ENCODE measurements at regions not wholly inside any gene's neighbourhood (a gene's known extent, or its start where the extent isn't known, plus 50 kb on each side); places are given as distances from the start of the nearest gene placed in this dataset.
A peak's percentile ranks its signal among the peaks of the same experiment; 100 is the strongest.

DNA sequence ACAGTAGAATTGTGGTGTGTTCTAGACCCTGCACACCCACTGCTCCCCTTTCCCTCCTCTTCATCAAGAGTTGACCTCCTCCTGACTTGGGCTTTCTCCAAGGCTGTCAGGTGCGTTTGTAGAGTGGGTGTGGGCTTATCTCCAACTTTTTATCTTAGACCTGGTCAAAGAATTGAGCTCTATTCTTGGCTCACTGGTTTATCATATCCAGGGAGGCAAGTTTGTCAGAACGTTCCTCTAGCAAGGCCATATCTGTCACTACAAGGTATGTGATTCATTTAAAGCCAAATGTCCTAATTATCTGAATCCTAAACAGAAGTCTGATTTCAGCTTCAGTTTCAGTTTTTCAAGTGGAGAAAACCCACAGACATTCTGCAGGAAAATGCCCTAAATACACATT is 117.1 kb upstream of the MGAT5 start:
- Histone ChIP-seq H4K20me1 (ENCODE audit: insufficient read depth) (no peaks in the 10 kb centered on the region), H3K27ac (ENCODE audit: low read depth in 2 of 2, low read length in 1 of 2) (peak overlapping the region; percentile 73 to 79), H3K27me3 (ENCODE audit: insufficient read depth) (no peaks in the 10 kb centered on the region), H3K4me3 (ENCODE audit: low read depth in 2 of 2, low read length in 1 of 2) (peak overlapping the region in 1 of 2 experiments; percentile 9; a peak in 2 of 4 replicates), H3K9me3 (no peaks in the 10 kb centered on the region), H3K4me1 (ENCODE audit: control insufficient read depth in 1 of 2, insufficient read depth in 2 of 2, low read depth in 1 of 2, low read length in 1 of 2) (peaks cover 19 to 37% of the 10 kb centered on the region in 2 experiments; a peak in 3 of 4 replicates), H3K79me2 (ENCODE audit: insufficient read depth) (peaks cover 27% of the 10 kb centered on the region; the same call in 1 of the 2 replicates), H3K36me3 (replicated peaks in 1 of 2; ENCODE audit: control insufficient read depth in 1 of 2, insufficient read depth in 2 of 2, low read length in 1 of 2) (no peaks in the 10 kb centered on the region), H3F3A (replicated peaks; ENCODE audit: insufficient read depth) (peaks cover 16% of the 10 kb centered on the region), H2AFZ (ENCODE audit: low read depth) (peak overlapping the region; percentile 60; the same call in 1 of the 2 replicates), H3K4me2 (peak overlapping the region; percentile 68), H3K9me2 (no peaks in the 10 kb centered on the region), H3K9ac (peak overlapping the region; percentile 18; the same call in 1 of the 2 replicates)
- ChIA-PET POLR2A (no interaction called here), CTCF (interaction anchor here (0.7 to 4.5 kb wide), 5 partner anchors 9 to 109 kb away, joined by 3 to 15 read pairs (median 3); no protein-coding TSS in a partner anchor)
- TF ChIP-seq FOXM1 (IDR thresholded peaks at IDR 0.05; ENCODE audit: low read depth) (no peak), NFIC (IDR thresholded peaks at IDR 0.05; ENCODE audit: borderline replicate concordance) (no peak), TAF1 (IDR thresholded peaks at IDR 0.05; ENCODE audit: borderline replicate concordance, low read depth, low read length) (no peak), RFX5 (IDR thresholded peaks at IDR 0.05; ENCODE audit: low read length) (no peak), GABPA (IDR thresholded peaks at IDR 0.05; ENCODE audit: low read depth) (no peak), CHD2 (IDR thresholded peaks at IDR 0.05; ENCODE audit: low read length, partially characterized antibody) (no peak), TCF12 (IDR thresholded peaks at IDR 0.05) (no peak), EZH2phosphoT487 (IDR thresholded peaks at IDR 0.05; ENCODE audit: borderline replicate concordance, low read depth) (no peak), FOSL2 (IDR thresholded peaks at IDR 0.05; ENCODE audit: borderline replicate concordance, low read depth) (no peak), MEF2A (IDR thresholded peaks at IDR 0.05; ENCODE audit: borderline replicate concordance, low read depth) (no peak)
- TF ChIP-seq, protein P1, sequence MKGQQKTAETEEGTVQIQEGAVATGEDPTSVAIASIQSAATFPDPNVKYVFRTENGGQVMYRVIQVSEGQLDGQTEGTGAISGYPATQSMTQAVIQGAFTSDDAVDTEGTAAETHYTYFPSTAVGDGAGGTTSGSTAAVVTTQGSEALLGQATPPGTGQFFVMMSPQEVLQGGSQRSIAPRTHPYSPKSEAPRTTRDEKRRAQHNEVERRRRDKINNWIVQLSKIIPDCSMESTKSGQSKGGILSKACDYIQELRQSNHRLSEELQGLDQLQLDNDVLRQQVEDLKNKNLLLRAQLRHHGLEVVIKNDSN (IDR thresholded peaks at IDR 0.05; ENCODE audit: borderline replicate concordance, low read depth), result no peak
- WGBS (ENCODE audit: low lambda C conversion rate), result 55% methylated on average over 2 of the region's 2 CpGs
- no peak for DNase-seq

DNA sequence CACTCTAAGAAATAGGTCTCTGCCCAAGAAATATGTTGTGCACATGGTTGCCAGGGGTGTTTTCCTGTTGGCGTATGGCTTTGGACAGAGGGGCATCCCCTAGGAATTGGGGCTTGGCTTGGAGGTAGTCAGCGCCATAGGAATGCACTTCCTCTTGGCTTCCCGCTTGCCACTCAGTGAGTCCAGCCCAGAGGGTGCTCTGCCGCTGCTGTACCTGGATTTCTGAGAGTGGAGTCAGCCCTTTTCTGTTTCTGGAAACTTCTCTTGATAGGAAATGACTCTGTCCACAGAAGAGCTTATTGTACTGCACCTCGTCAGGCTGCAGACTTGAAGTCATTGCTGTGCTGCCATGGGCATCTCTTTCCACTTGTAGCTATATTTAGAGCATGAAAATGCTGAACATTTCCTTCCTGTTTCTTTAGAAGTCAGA is 116.7 kb upstream of the MGAT5 start:
- peaks cover 16% of the 10 kb centered on the region for H3F3A ChIP-seq (replicated peaks; ENCODE audit: insufficient read depth)
- 13% methylated on average over 4 of the region's 5 CpGs for WGBS (ENCODE audit: low lambda C conversion rate)
- no peak for DNase-seq
- no peaks in the 10 kb centered on the region for H3K9me3 ChIP-seq
- ChIA-PET POLR2A (no interaction called here), CTCF (interaction anchor here (0.7 to 4.5 kb wide), 5 partner anchors 9 to 108 kb away, joined by 3 to 15 read pairs (median 3); no protein-coding TSS in a partner anchor)
- peak overlapping the region; percentile 18; the same call in 1 of the 2 replicates for H3K9ac ChIP-seq
- H3K27me3 ChIP-seq (ENCODE audit: insufficient read depth), result no peaks in the 10 kb centered on the region
- peak overlapping the region in 1 of 2 experiments; percentile 9; a peak in 2 of 4 replicates for H3K4me3 ChIP-seq (ENCODE audit: low read depth in 2 of 2, low read length in 1 of 2)
- no peaks in the 10 kb centered on the region for H3K9me2 ChIP-seq
- H2AFZ ChIP-seq (ENCODE audit: low read depth), result peak overlapping the region; percentile 60; the same call in 1 of the 2 replicates
- H3K4me2 ChIP-seq, result peak overlapping the region; percentile 68
- H3K27ac ChIP-seq (ENCODE audit: low read depth in 2 of 2, low read length in 1 of 2), result peak overlapping the region; percentile 73 to 79
- peaks cover 27% of the 10 kb centered on the region; the same call in 1 of the 2 replicates for H3K79me2 ChIP-seq (ENCODE audit: insufficient read depth)
- TF ChIP-seq, protein P2, sequence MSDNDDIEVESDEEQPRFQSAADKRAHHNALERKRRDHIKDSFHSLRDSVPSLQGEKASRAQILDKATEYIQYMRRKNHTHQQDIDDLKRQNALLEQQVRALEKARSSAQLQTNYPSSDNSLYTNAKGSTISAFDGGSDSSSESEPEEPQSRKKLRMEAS (IDR thresholded peaks at IDR 0.05; ENCODE audit: low read depth), result peak; percentile 86
- TF ChIP-seq, protein P3, sequence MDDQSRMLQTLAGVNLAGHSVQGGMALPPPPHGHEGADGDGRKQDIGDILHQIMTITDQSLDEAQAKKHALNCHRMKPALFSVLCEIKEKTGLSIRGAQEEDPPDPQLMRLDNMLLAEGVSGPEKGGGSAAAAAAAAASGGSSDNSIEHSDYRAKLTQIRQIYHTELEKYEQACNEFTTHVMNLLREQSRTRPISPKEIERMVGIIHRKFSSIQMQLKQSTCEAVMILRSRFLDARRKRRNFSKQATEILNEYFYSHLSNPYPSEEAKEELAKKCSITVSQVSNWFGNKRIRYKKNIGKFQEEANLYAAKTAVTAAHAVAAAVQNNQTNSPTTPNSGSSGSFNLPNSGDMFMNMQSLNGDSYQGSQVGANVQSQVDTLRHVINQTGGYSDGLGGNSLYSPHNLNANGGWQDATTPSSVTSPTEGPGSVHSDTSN (IDR thresholded peaks at IDR 0.05), result peak; percentile 22; the same call in 1 of the 2 replicates
- TF ChIP-seq TEAD4 (IDR thresholded peaks at IDR 0.05; ENCODE audit: borderline replicate concordance, insufficient read depth) (0 out of 2 replicates have a peak, but pooled peaks have one; percentile 49), JUND (IDR thresholded peaks at IDR 0.05) (peak; percentile 3; the same call in 1 of the 2 replicates), FOXM1 (IDR thresholded peaks at IDR 0.05; ENCODE audit: low read depth) (no peak), CHD2 (IDR thresholded peaks at IDR 0.05; ENCODE audit: low read length, partially characterized antibody) (no peak), FOSL2 (IDR thresholded peaks at IDR 0.05; ENCODE audit: borderline replicate concordance, low read depth) (peak; percentile 27; the same call in 1 of the 2 replicates), EP300 (IDR thresholded peaks at IDR 0.05; ENCODE audit: borderline replicate concordance in 1 of 2, low read depth in 1 of 2, low read length in 1 of 2) (peak in 1 of 2 experiments; percentile 34; a peak in 1 of 4 replicates), NFIC (IDR thresholded peaks at IDR 0.05; ENCODE audit: borderline replicate concordance) (peak; percentile 63; the same call in 1 of the 2 replicates), TCF12 (IDR thresholded peaks at IDR 0.05) (peak; percentile 84), ELF1 (IDR thresholded peaks at IDR 0.05) (peak; percentile 33)
- TF ChIP-seq, protein P4, sequence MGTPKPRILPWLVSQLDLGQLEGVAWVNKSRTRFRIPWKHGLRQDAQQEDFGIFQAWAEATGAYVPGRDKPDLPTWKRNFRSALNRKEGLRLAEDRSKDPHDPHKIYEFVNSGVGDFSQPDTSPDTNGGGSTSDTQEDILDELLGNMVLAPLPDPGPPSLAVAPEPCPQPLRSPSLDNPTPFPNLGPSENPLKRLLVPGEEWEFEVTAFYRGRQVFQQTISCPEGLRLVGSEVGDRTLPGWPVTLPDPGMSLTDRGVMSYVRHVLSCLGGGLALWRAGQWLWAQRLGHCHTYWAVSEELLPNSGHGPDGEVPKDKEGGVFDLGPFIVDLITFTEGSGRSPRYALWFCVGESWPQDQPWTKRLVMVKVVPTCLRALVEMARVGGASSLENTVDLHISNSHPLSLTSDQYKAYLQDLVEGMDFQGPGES (IDR thresholded peaks at IDR 0.05; ENCODE audit: low read depth, low read length), result no peak
- peaks cover 19 to 39% of the 10 kb centered on the region in 2 experiments; a peak in 3 of 4 replicates for H3K4me1 ChIP-seq (ENCODE audit: control insufficient read depth in 1 of 2, insufficient read depth in 2 of 2, low read depth in 1 of 2, low read length in 1 of 2)
- no peaks in the 10 kb centered on the region for H3K36me3 ChIP-seq (replicated peaks in 1 of 2; ENCODE audit: control insufficient read depth in 1 of 2, insufficient read depth in 2 of 2, low read length in 1 of 2)
- no peaks in the 10 kb centered on the region for H4K20me1 ChIP-seq (ENCODE audit: insufficient read depth)
